H1 (cell line): ENCODE measurements at regions not wholly inside any gene's neighbourhood (a gene's known extent, or its start where the extent isn't known, plus 50 kb on each side); places are given as distances from the start of the nearest gene placed in this dataset.

Source experiments
- CTCF ChIA-PET: fragments of 300-600 bp; sonication (Branson Sonifier 250); formaldehyde crosslinking; loops from one replicate; lab custom pipeline; 2021; ENCODE audit not compliant: partially characterized antibody; lab: Charles Lee
- POLR2A ChIA-PET: fragments of 300-600 bp; sonication (Branson Sonifier 250); formaldehyde crosslinking; loops from one replicate; lab custom pipeline; 2021; ENCODE audit warnings: inconsistent platforms; ENCODE audit not compliant: partially characterized antibody; lab: Charles Lee
- DNase-seq, 2 experiments: peaks; one replicate each; pipeline versions ENCODE4 v3.0.0 to v3.0.0-alpha.2; 2010 to 2022; ENCODE audit warnings: low spot score in 2 of 2, low read depth in 1 of 2, mixed read lengths in 1 of 2
- FAIRE-seq: peaks from 2 replicates; lab custom pipeline; 2011; peaks lifted over from hg19 to GRCh38; lab: Jason Lieb, UNC
- H2AFZ ChIP-seq: 2 replicates; pipeline ENCODE4 v1.8.1; 2012; ENCODE audit warnings: low read length, inconsistent platforms
- H2AK5ac ChIP-seq: 2 replicates; pipeline ENCODE4 v1.6.1; 2013; ENCODE audit warnings: low read depth, low read length
- H2BK120ac ChIP-seq: replicated peaks from 2 replicates; pipeline ENCODE3; 2013; ENCODE audit warnings: low read depth, low read length, inconsistent platforms
- H2BK12ac ChIP-seq: 2 replicates; pipeline ENCODE4 v1.6.1; 2013; ENCODE audit warnings: low read depth, low read length
- H2BK15ac ChIP-seq: 2 replicates; pipeline ENCODE4 v1.6.1; 2013; ENCODE audit warnings: low read length
- H2BK20ac ChIP-seq: 2 replicates; pipeline ENCODE4 v1.6.1; 2013; ENCODE audit warnings: low read length
- H2BK5ac ChIP-seq: 2 replicates; pipeline ENCODE4 v1.6.1; 2013; ENCODE audit warnings: low read depth, low read length
- H3K14ac ChIP-seq: 2 replicates; pipeline ENCODE4 v1.6.1; 2013; ENCODE audit warnings: inconsistent platforms; ENCODE audit not compliant: insufficient read length
- H3K18ac ChIP-seq: 2 replicates; pipeline ENCODE4 v1.6.1; 2013; ENCODE audit warnings: low read length; ENCODE audit errors: extremely low read depth
- H3K23ac ChIP-seq: 2 replicates; pipeline ENCODE4 v1.6.1; 2013; ENCODE audit warnings: inconsistent platforms; ENCODE audit not compliant: insufficient read length
- H3K23me2 ChIP-seq: 2 replicates; pipeline ENCODE4 v1.6.1; 2013; ENCODE audit warnings: low read depth, low read length
- H3K27ac ChIP-seq: 2 replicates; pipeline ENCODE4 v1.6.1; 2011; ENCODE audit warnings: low read depth, low read length, inconsistent platforms
- H3K27me3 ChIP-seq, 4 experiments: replicated peaks in 1 of 4; 1 replicate in 1 of 4; 2 replicates in 3 of 4; pipeline versions ENCODE4 v1.6.1 to v1.8.1; 2011 to 2013; ENCODE audit warnings: low read length in 3 of 4, mild to moderate bottlenecking in 3 of 4, inconsistent platforms in 2 of 4, mixed read lengths in 2 of 4, moderate library complexity in 1 of 4; ENCODE audit not compliant: control insufficient read depth in 3 of 4, insufficient read depth in 3 of 4; ENCODE audit errors: extremely low read depth in 1 of 4
- H3K36me3 ChIP-seq, 4 experiments: 2 replicates each; pipeline versions ENCODE4 v1.6.1 to v1.8.1; 2011 to 2013; ENCODE audit warnings: mild to moderate bottlenecking in 4 of 4, low read length in 3 of 4, moderate library complexity in 2 of 4, control low read depth in 1 of 4, inconsistent platforms in 1 of 4; ENCODE audit not compliant: insufficient read depth in 4 of 4, control insufficient read depth in 2 of 4
- H3K4ac ChIP-seq: replicated peaks from 2 replicates; pipeline ENCODE3; 2013; ENCODE audit warnings: low read length, low read depth, mixed read lengths, inconsistent platforms; ENCODE audit not compliant: insufficient read length
- H3K4me1 ChIP-seq, 4 experiments: replicated peaks in 1 of 4; 1 replicate in 1 of 4; 2 replicates in 3 of 4; pipeline versions ENCODE4 v1.6.1 to v1.8.1; 2011 to 2013; ENCODE audit warnings: low read length in 3 of 4, inconsistent platforms in 2 of 4, mixed read lengths in 1 of 4; ENCODE audit not compliant: insufficient read depth in 4 of 4, control insufficient read depth in 3 of 4
- H3K4me2 ChIP-seq, 2 experiments: 2 replicates each; pipeline versions ENCODE4 v1.6.1 to v1.8.1; 2011 to 2013; ENCODE audit warnings: low read depth in 2 of 2, low read length in 2 of 2, control low read depth in 1 of 2, inconsistent platforms in 1 of 2, mild to moderate bottlenecking in 1 of 2; ENCODE audit not compliant: insufficient read depth in 1 of 2
- H3K4me3 ChIP-seq, 4 experiments: fragments of 200-600, 300-600 bp in 1 of 4; sonication (generic), shearing (Covaris generic), sonication (Bioruptor Twin) in 1 of 4; 2 replicates each; pipeline versions ENCODE4 v1.5.1 to v1.8.1; 2011 to 2016; ENCODE audit warnings: low read length in 4 of 4, low read depth in 3 of 4, control low read depth in 2 of 4, inconsistent platforms in 2 of 4, mild to moderate bottlenecking in 2 of 4, mixed read lengths in 1 of 4, moderate library complexity in 1 of 4; ENCODE audit not compliant: insufficient read depth in 2 of 4; ENCODE audit errors: extremely low read depth in 1 of 4
- H3K56ac ChIP-seq: replicated peaks from 2 replicates; pipeline ENCODE3; 2013; ENCODE audit warnings: low read depth, mild to moderate bottlenecking, mixed read lengths, low read length, inconsistent platforms; ENCODE audit not compliant: insufficient read length
- H3K79me1 ChIP-seq: 2 replicates; pipeline ENCODE4 v1.6.1; 2013; ENCODE audit warnings: low read depth, low read length, control low read depth
- H3K79me2 ChIP-seq, 2 experiments: 2 replicates each; pipeline versions ENCODE4 v1.6.1 to v1.8.1; 2012 to 2013; ENCODE audit warnings: low read length in 2 of 2, mild to moderate bottlenecking in 2 of 2, inconsistent platforms in 1 of 2; ENCODE audit not compliant: insufficient read depth in 2 of 2, control insufficient read depth in 1 of 2
- H3K9ac ChIP-seq, 4 experiments: replicated peaks in 1 of 4; 1 replicate in 1 of 4; 2 replicates in 3 of 4; pipeline versions ENCODE4 v1.6.1 to v1.8.1; 2011 to 2013; ENCODE audit warnings: low read depth in 3 of 4, low read length in 3 of 4, control low read depth in 2 of 4, mild to moderate bottlenecking in 2 of 4, moderate library complexity in 2 of 4, inconsistent platforms in 1 of 4; ENCODE audit errors: extremely low read depth in 1 of 4
- H3K9me3 ChIP-seq, 2 experiments: 2 replicates each; pipeline versions ENCODE4 v1.6.1 to v1.8.1; 2012 to 2013; ENCODE audit warnings: mild to moderate bottlenecking in 2 of 2, moderate library complexity in 2 of 2, control low read depth in 1 of 2, inconsistent platforms in 1 of 2, low read depth in 1 of 2, low read length in 1 of 2, mixed read lengths in 1 of 2; ENCODE audit not compliant: insufficient read depth in 2 of 2
- H4K20me1 ChIP-seq, 2 experiments: replicated peaks in 1 of 2; 2 replicates each; pipeline versions ENCODE3 to v1.8.1; 2011 to 2013; ENCODE audit warnings: inconsistent platforms in 2 of 2, low read length in 2 of 2, mild to moderate bottlenecking in 1 of 2; ENCODE audit not compliant: insufficient read depth in 2 of 2, control insufficient read depth in 1 of 2
- H4K5ac ChIP-seq: 2 replicates; pipeline ENCODE4 v1.6.1; 2013; ENCODE audit warnings: low read length, low read depth, mixed read lengths, inconsistent platforms; ENCODE audit not compliant: insufficient read length
- H4K8ac ChIP-seq: 2 replicates; pipeline ENCODE4 v1.8.0; 2013; ENCODE audit warnings: mild to moderate bottlenecking, moderate library complexity, low read length, inconsistent platforms; ENCODE audit not compliant: insufficient read depth; ENCODE audit errors: extremely low read depth
- H4K91ac ChIP-seq: replicated peaks from 2 replicates; pipeline ENCODE3; 2013; ENCODE audit warnings: low read length, mixed read lengths, inconsistent platforms; ENCODE audit not compliant: insufficient read length
- EGR1 ChIP-seq: IDR thresholded peaks from 2 replicates; pipeline ENCODE4 v1.6.1; 2011; ENCODE audit warnings: low read depth, low read length, borderline replicate concordance
- KDM4A ChIP-seq: IDR thresholded peaks from one replicate; pipeline ENCODE4 v1.7.1; 2012; ENCODE audit warnings: low read depth, mild to moderate bottlenecking, moderate library complexity, low read length, inconsistent platforms; ENCODE audit not compliant: severe bottlenecking
- NRF1 ChIP-seq: IDR thresholded peaks from 2 replicates; pipeline ENCODE4 v1.6.1; 2011; ENCODE audit warnings: mild to moderate bottlenecking, low read depth, low read length, improper control_type of control experiment
- SRF ChIP-seq: IDR thresholded peaks from 2 replicates; pipeline ENCODE4 v1.6.1; 2011; ENCODE audit warnings: mild to moderate bottlenecking, low read depth, low read length, moderate library complexity
- TCF12 ChIP-seq: IDR thresholded peaks from 2 replicates; pipeline ENCODE4 v1.6.1; 2011; ENCODE audit warnings: low read depth, mild to moderate bottlenecking, low read length
- ZNF274 ChIP-seq: IDR thresholded peaks from 2 replicates; pipeline ENCODE4 v1.7.0; 2012; ENCODE audit warnings: low read length, borderline replicate concordance; ENCODE audit errors: extremely low read depth
- WGBS, 2 experiments: shearing (Covaris generic) in 1 of 2; methylation state at CpG; one replicate each; pipeline versions ENCODE4 v1.1.6 to v1.1.7; 2013 to 2015; ENCODE audit warnings: low lambda C conversion rate in 2 of 2, mixed read lengths in 2 of 2, inconsistent platforms in 1 of 2, low coverage in 1 of 2, missing lambda C conversion rate in 1 of 2; ENCODE audit not compliant: insufficient replicate concordance in 2 of 2, insufficient coverage in 1 of 2, insufficient read length in 1 of 2; ENCODE audit errors: extremely low coverage in 1 of 2, missing lambda C conversion rate in 1 of 2; 5-methylcytosine and 5-hydroxymethylcytosine counted together
- TF ChIP-seq, protein P1 (sequence below): IDR thresholded peaks from 2 replicates; pipeline ENCODE4 v1.6.1; 2012; ENCODE audit warnings: inconsistent platforms
- TF ChIP-seq, protein P2 (sequence below): IDR thresholded peaks from 2 replicates; pipeline ENCODE4 v1.6.1; 2012; ENCODE audit warnings: inconsistent platforms

- no peak overlapping the region for H4K8ac ChIP-seq
- no peak overlapping the region for H3K23ac ChIP-seq
- H4K5ac ChIP-seq: no peak overlapping the region
- no peaks in the 10 kb centered on the region for H4K20me1 ChIP-seq
- H2BK20ac ChIP-seq: no peak overlapping the region
- H4K91ac ChIP-seq: no peak overlapping the region
- TF ChIP-seq, protein P1, sequence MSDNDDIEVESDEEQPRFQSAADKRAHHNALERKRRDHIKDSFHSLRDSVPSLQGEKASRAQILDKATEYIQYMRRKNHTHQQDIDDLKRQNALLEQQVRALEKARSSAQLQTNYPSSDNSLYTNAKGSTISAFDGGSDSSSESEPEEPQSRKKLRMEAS: no peak
- TF ChIP-seq SRF (no peak), TCF12 (no peak), ZNF274 (no peak), EGR1 (no peak), NRF1 (no peak), KDM4A (no peak)
- TF ChIP-seq, protein P2, sequence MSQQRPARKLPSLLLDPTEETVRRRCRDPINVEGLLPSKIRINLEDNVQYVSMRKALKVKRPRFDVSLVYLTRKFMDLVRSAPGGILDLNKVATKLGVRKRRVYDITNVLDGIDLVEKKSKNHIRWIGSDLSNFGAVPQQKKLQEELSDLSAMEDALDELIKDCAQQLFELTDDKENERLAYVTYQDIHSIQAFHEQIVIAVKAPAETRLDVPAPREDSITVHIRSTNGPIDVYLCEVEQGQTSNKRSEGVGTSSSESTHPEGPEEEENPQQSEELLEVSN: no peak
- H3K18ac ChIP-seq: no peak overlapping the region
- no peaks in the 10 kb centered on the region for H3K27me3 ChIP-seq
- H2BK120ac ChIP-seq: no peak overlapping the region
- H2AFZ ChIP-seq: no peak overlapping the region
- H3K9me3 ChIP-seq: peaks cover 65 to 77% of the 10 kb centered on the region in 2 experiments
- CTCF ChIA-PET: no interaction called here
- DNase-seq: no peak
- H3K79me2 ChIP-seq: no peaks in the 10 kb centered on the region
- no peak overlapping the region for H2BK5ac ChIP-seq
- H3K4me1 ChIP-seq: no peaks in the 10 kb centered on the region
- H3K4me2 ChIP-seq: no peak overlapping the region
- H3K4ac ChIP-seq: no peak overlapping the region
- no peak overlapping the region for H3K9ac ChIP-seq
- H3K23me2 ChIP-seq: no peaks in the 10 kb centered on the region
- WGBS, 2 experiments: 57% methylated on average over 7 of the region's 7 CpGs; no CpG with 5 or more reads in 1 of the 2 experiments
- no peak overlapping the region for H3K4me3 ChIP-seq
- POLR2A ChIA-PET: no interaction called here
- no peaks in the 10 kb centered on the region for H3K36me3 ChIP-seq
- H3K27ac ChIP-seq: no peak overlapping the region
- no peak overlapping the region for H3K56ac ChIP-seq
- no peak overlapping the region for H2BK12ac ChIP-seq
- no peaks in the 10 kb centered on the region for H3K79me1 ChIP-seq
- no peak overlapping the region for H2BK15ac ChIP-seq
- H2AK5ac ChIP-seq: no peak overlapping the region
- no peak overlapping the region for H3K14ac ChIP-seq
- no peak for FAIRE-seq
These were observed 188.2 kb downstream of the FNDC1 start for GRCh38 chr6:159357211-159357915.
